ENCODE measurements at regions not wholly inside any gene's neighbourhood (a gene's known extent, or its start where the extent isn't known, plus 50 kb on each side); places are given as distances from the start of the nearest gene placed in this dataset.

- no peak overlapping the region for H3K4me3 ChIP-seq (ENCODE audit: low read depth, low read length)
These were observed 1426.9 kb upstream of the EYS start for GRCh38 chr6:67133973-67134372.

GRCh38 chr6:67131827-67132226 lies 1424.8 kb upstream of the EYS start:
- H3K9ac ChIP-seq = no peak overlapping the region
- no peaks in the 10 kb centered on the region for H3K9me3 ChIP-seq (ENCODE audit: control insufficient read depth, low read length)
- no peaks in the 10 kb centered on the region for H3K79me2 ChIP-seq
- no peak overlapping the region for H3K4me3 ChIP-seq (ENCODE audit: low read depth, low read length)
- TF ChIP-seq, protein P1, sequence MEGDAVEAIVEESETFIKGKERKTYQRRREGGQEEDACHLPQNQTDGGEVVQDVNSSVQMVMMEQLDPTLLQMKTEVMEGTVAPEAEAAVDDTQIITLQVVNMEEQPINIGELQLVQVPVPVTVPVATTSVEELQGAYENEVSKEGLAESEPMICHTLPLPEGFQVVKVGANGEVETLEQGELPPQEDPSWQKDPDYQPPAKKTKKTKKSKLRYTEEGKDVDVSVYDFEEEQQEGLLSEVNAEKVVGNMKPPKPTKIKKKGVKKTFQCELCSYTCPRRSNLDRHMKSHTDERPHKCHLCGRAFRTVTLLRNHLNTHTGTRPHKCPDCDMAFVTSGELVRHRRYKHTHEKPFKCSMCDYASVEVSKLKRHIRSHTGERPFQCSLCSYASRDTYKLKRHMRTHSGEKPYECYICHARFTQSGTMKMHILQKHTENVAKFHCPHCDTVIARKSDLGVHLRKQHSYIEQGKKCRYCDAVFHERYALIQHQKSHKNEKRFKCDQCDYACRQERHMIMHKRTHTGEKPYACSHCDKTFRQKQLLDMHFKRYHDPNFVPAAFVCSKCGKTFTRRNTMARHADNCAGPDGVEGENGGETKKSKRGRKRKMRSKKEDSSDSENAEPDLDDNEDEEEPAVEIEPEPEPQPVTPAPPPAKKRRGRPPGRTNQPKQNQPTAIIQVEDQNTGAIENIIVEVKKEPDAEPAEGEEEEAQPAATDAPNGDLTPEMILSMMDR (IDR thresholded peaks at IDR 0.05) = no peak
- H2AFZ ChIP-seq = no peak overlapping the region
- no peaks in the 10 kb centered on the region for H3K27me3 ChIP-seq (ENCODE audit: control insufficient read depth, insufficient read depth, low read length)
- no peak overlapping the region for H3K4me2 ChIP-seq (ENCODE audit: low read length)
- no peaks in the 10 kb centered on the region for H3K4me1 ChIP-seq
- no peaks in the 10 kb centered on the region for H3K36me3 ChIP-seq (ENCODE audit: control insufficient read depth, insufficient read depth, low read length)
- H3K27ac ChIP-seq = no peak overlapping the region

More at GRCh38 chr6:67133973-67134372, 1426.9 kb upstream of the EYS start:
- Histone ChIP-seq H3K9ac (no peak overlapping the region), H3K27ac (no peak overlapping the region), H3K9me3 (ENCODE audit: control insufficient read depth, low read length) (no peaks in the 10 kb centered on the region), H3K79me2 (no peaks in the 10 kb centered on the region), H2AFZ (no peak overlapping the region), H3K4me1 (no peaks in the 10 kb centered on the region), H3K4me2 (ENCODE audit: low read length) (no peak overlapping the region), H3K36me3 (ENCODE audit: control insufficient read depth, insufficient read depth, low read length) (no peaks in the 10 kb centered on the region), H3K27me3 (ENCODE audit: control insufficient read depth, insufficient read depth, low read length) (no peaks in the 10 kb centered on the region)
- TF ChIP-seq, protein P1 (IDR thresholded peaks at IDR 0.05) = no peak

- TF ChIP-seq, protein P1 (IDR thresholded peaks at IDR 0.05) = no peak
- no peak overlapping the region for H3K4me3 ChIP-seq (ENCODE audit: low read depth, low read length)
- H3K4me2 ChIP-seq (ENCODE audit: low read length) = no peak overlapping the region
- H3K4me1 ChIP-seq = no peaks in the 10 kb centered on the region
- H3K36me3 ChIP-seq (ENCODE audit: control insufficient read depth, insufficient read depth, low read length) = no peaks in the 10 kb centered on the region
- H2AFZ ChIP-seq = no peak overlapping the region
- H3K9me3 ChIP-seq (ENCODE audit: control insufficient read depth, low read length) = peaks cover 3% of the 10 kb centered on the region
- H3K9ac ChIP-seq = no peak overlapping the region
- H3K79me2 ChIP-seq = no peaks in the 10 kb centered on the region
- no peak overlapping the region for H3K27ac ChIP-seq
- H3K27me3 ChIP-seq (ENCODE audit: control insufficient read depth, insufficient read depth, low read length) = no peaks in the 10 kb centered on the region
These were observed 1422.8 kb upstream of the EYS start for GRCh38 chr6:67129780-67130179.

DNA sequence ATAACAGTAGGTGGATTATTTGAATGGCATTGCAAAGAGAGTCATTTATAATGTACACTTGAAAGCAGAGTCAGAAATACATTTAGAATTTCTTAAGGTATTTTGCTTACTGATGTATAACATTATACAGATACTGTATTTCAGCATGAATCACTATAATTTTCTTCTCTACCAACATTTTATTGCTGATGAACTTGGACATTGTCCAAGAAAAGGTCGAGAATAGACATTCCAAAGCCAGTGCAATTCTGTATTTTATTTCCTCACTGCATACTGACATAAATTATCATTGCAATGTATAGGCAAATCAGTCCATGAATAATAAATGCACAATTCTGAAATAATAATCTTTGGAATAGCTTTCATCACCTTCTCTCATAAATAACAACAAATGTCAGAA lies 1420.0 kb upstream of the EYS start:
- no peaks in the 10 kb centered on the region for H3K4me1 ChIP-seq
- TF ChIP-seq, protein P1 (IDR thresholded peaks at IDR 0.05) = no peak
- H3K27ac ChIP-seq = no peak overlapping the region
- peaks cover 3% of the 10 kb centered on the region for H3K9me3 ChIP-seq (ENCODE audit: control insufficient read depth, low read length)
- H3K4me3 ChIP-seq (ENCODE audit: low read depth, low read length) = no peak overlapping the region
- H2AFZ ChIP-seq = no peak overlapping the region
- H3K79me2 ChIP-seq = no peaks in the 10 kb centered on the region
- no peak overlapping the region for H3K4me2 ChIP-seq (ENCODE audit: low read length)
- H3K36me3 ChIP-seq (ENCODE audit: control insufficient read depth, insufficient read depth, low read length) = no peaks in the 10 kb centered on the region
- no peak overlapping the region for H3K9ac ChIP-seq
- H3K27me3 ChIP-seq (ENCODE audit: control insufficient read depth, insufficient read depth, low read length) = no peaks in the 10 kb centered on the region

DNA sequence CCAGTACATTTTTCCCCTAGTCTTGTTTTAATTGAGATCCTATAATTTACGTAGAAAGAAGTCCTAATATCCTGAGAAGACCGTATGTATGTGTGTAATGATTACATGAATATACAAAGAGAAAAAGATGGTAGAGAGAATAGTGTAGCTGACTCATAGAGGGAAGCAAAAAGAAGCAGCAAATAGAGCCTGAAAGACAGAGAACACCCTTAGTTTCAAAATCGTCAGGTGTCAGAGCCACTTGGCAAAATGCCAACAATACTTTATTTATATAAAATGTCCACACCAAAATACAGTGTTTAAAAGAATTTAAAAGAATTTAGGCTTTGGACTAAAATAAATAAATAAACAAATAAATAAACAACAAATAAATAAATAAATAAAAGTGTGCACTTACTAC lies 1414.1 kb upstream of the EYS start:
- no peak overlapping the region for H2AFZ ChIP-seq
- H3K4me2 ChIP-seq (ENCODE audit: low read length) = no peak overlapping the region
- no peak overlapping the region for H3K27ac ChIP-seq
- TF ChIP-seq, protein P1 (IDR thresholded peaks at IDR 0.05) = no peak
- H3K4me3 ChIP-seq (ENCODE audit: low read depth, low read length) = no peak overlapping the region
- H3K9ac ChIP-seq = no peak overlapping the region
- no peaks in the 10 kb centered on the region for H3K36me3 ChIP-seq (ENCODE audit: control insufficient read depth, insufficient read depth, low read length)
- no peaks in the 10 kb centered on the region for H3K27me3 ChIP-seq (ENCODE audit: control insufficient read depth, insufficient read depth, low read length)
- peaks cover 3% of the 10 kb centered on the region for H3K9me3 ChIP-seq (ENCODE audit: control insufficient read depth, low read length)
- H3K79me2 ChIP-seq = no peaks in the 10 kb centered on the region
- H3K4me1 ChIP-seq = no peaks in the 10 kb centered on the region
